Neutrophil (primary cell): ENCODE measurements at regions not wholly inside any gene's neighbourhood (a gene's known extent, or its start where the extent isn't known, plus 50 kb on each side); places are given as distances from the start of the nearest gene placed in this dataset.

Source experiments
- H3K27ac ChIP-seq: fragments of 200-600 bp; sonication (generic); 2 replicates; pipeline ENCODE4 v1.5.1; 2016; ENCODE audit warnings: mild to moderate bottlenecking, moderate library complexity
- H3K27me3 ChIP-seq: fragments of 200-600 bp; sonication (generic); 2 replicates; pipeline ENCODE4 v1.6.0; 2016; ENCODE audit warnings: mild to moderate bottlenecking
- H3K36me3 ChIP-seq: fragments of 200-600 bp; sonication (generic); 2 replicates; pipeline ENCODE4 v1.5.1; 2017
- H3K4me1 ChIP-seq, 2 experiments: fragments of 200-600 bp in 1 of 2; sonication (generic) in 1 of 2; 1 replicate in 1 of 2; 2 replicates in 1 of 2; pipeline versions ENCODE4 v1.5.1 to v1.6.1; 2013 to 2016; ENCODE audit warnings: low read depth in 1 of 2, low read length in 1 of 2, mild to moderate bottlenecking in 1 of 2, moderate library complexity in 1 of 2; ENCODE audit not compliant: control insufficient read depth in 1 of 2, insufficient read depth in 1 of 2
- H3K4me3 ChIP-seq, 2 experiments: fragments of 200-600 bp in 1 of 2; sonication (generic) in 1 of 2; 1 replicate in 1 of 2; 2 replicates in 1 of 2; pipeline ENCODE4 v1.5.1; 2013 to 2016; ENCODE audit warnings: low read depth in 1 of 2, low read length in 1 of 2, mild to moderate bottlenecking in 1 of 2, moderate library complexity in 1 of 2
- H3K9me3 ChIP-seq: fragments of 200-600 bp; sonication (generic); 2 replicates; pipeline ENCODE4 v1.5.1; 2016
- TF ChIP-seq, protein P1 (sequence below): fragments of 200-600 bp; sonication (generic); IDR thresholded peaks from 2 replicates; pipeline ENCODE4 v1.5.1; 2016; ENCODE audit warnings: antibody characterized with exemption

DNA sequence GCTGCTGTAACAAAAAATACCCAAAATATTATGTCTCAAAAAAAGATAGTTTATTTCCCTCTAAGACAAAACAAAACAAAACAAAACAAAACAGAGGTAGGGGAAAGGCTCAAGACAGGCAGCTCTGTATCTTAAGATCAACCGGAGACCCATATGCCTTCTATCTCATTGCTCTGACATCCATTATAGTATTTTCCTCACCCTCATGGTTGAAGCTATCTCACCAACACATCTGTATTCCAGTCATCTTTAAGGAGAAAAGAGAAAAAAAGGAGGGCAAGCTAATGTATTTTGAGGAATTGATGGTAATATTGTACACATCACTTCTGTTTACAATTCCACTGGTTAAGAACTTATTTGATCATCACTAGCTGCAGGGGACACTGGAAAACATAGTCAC lies 239.7 kb downstream of the ICOS start:
- TF ChIP-seq, protein P1, sequence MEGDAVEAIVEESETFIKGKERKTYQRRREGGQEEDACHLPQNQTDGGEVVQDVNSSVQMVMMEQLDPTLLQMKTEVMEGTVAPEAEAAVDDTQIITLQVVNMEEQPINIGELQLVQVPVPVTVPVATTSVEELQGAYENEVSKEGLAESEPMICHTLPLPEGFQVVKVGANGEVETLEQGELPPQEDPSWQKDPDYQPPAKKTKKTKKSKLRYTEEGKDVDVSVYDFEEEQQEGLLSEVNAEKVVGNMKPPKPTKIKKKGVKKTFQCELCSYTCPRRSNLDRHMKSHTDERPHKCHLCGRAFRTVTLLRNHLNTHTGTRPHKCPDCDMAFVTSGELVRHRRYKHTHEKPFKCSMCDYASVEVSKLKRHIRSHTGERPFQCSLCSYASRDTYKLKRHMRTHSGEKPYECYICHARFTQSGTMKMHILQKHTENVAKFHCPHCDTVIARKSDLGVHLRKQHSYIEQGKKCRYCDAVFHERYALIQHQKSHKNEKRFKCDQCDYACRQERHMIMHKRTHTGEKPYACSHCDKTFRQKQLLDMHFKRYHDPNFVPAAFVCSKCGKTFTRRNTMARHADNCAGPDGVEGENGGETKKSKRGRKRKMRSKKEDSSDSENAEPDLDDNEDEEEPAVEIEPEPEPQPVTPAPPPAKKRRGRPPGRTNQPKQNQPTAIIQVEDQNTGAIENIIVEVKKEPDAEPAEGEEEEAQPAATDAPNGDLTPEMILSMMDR: no peak
- Histone ChIP-seq H3K36me3 (no peaks in the 10 kb centered on the region), H3K27ac (no peak overlapping the region), H3K27me3 (peaks cover 37% of the 10 kb centered on the region), H3K4me1 (no peaks in the 10 kb centered on the region), H3K9me3 (no peaks in the 10 kb centered on the region), H3K4me3 (no peak overlapping the region)

DNA sequence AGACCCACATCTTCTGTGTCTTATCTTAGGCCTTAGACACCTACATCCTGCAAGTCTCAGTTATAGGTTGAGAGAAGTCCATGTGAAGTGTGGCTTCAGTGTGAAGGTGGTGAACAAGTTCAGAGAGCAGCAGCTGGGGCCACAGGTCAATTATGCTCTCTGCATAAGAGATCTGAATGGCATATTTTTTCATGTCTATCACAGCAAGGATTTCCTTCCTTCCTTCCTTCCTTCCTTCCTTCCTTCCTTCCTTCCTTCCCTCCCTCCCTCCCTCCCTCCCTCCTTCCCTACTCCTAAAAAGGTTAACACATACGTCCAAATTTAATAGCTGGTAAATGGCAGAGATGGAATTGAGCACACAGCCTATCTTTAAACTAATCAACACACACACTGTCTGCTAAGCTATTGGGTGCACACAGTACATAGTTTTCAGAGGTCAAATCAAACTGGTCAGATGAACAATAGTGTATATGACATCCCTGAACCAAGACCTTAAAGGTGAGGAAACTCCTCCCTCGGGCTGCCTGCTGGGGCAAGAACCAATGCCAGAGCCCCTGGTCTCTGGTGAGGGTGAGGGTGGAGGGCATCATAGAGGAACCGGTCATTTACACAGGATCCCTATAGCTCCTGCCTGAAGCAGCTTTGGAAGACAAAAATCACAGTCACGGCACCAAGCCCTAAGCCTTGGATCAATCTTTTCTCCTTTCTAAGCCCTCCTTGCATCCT lies 240.9 kb downstream of the ICOS start:
- H3K36me3 ChIP-seq: no peaks in the 10 kb centered on the region
- H3K4me3 ChIP-seq: no peak overlapping the region
- peaks cover 33% of the 10 kb centered on the region for H3K27me3 ChIP-seq
- TF ChIP-seq, protein P1: no peak
- no peaks in the 10 kb centered on the region for H3K9me3 ChIP-seq
- H3K4me1 ChIP-seq: no peaks in the 10 kb centered on the region
- no peak overlapping the region for H3K27ac ChIP-seq

DNA sequence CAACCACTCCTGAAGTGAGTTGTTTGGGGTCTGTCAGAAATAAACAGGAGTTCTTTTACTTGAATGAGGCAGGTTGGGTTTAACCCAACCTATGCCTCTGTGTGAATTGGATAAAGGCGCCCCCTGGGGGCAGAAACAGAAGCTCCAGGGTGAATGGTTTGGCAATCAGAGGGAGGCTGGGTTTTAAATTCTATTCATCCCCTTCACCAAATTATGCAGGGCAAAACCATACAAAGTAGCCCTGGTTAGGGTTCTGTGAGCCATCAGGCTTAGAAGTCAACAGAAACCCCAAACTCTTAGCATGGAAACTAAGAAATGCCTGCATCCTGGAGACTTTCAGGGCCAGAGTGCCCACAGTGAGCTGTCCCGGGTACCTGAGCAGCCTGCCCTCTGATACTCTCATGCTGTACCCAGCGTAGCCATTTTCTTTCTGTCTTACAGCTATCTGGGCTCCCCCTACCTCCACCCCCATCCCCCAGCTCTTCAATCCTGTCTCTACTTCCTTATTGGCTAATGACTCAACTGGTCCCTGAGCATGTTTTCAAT lies 241.5 kb downstream of the ICOS start:
- H3K9me3 ChIP-seq: no peaks in the 10 kb centered on the region
- H3K4me1 ChIP-seq: no peaks in the 10 kb centered on the region
- H3K36me3 ChIP-seq: no peaks in the 10 kb centered on the region
- TF ChIP-seq, protein P1: no peak
- H3K4me3 ChIP-seq: no peak overlapping the region
- H3K27ac ChIP-seq: no peak overlapping the region
- H3K27me3 ChIP-seq: peaks cover 26% of the 10 kb centered on the region

DNA sequence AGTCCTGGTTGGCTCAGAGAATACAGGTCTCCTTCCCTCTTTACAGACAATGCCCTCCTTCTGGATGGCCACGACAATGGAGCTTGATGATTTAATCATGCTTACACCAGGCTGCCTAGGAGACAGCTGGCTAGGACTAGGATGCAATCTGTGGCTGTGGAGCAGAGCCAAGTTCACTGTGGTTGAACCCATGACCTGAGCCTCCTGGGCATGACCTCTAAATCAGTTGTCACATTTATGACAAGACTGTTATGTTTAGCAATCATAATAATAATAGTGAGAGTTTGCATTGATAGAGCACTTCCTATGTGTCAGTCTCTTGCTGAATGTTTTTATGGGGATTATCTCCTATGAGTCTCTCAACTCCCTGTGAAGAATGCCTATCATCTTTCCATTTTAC lies 244.1 kb downstream of the ICOS start:
- H3K27ac ChIP-seq: no peak overlapping the region
- H3K27me3 ChIP-seq: peaks cover 24% of the 10 kb centered on the region
- no peaks in the 10 kb centered on the region for H3K36me3 ChIP-seq
- TF ChIP-seq, protein P1: no peak
- no peak overlapping the region for H3K4me3 ChIP-seq
- H3K9me3 ChIP-seq: no peaks in the 10 kb centered on the region
- no peaks in the 10 kb centered on the region for H3K4me1 ChIP-seq

DNA sequence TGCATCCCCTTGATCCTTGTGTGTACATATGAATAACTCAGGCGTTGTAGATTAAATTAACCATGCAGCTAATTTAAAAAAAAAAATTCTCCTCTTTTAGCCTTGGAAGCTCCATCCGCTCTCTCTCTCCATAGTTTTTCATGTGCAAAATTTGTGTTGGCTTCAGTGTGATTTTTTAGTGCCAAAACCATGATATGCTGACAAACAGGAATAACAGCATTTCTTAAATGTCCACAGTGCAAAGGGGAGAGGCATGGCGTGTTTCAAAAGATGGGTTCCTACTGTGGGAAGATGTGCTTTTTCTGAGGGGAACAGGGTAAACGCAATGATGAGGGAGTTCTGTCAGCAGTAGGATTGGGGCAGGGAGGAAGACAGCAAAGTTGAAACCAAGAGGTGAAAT lies 247.0 kb downstream of the ICOS start:
- no peaks in the 10 kb centered on the region for H3K9me3 ChIP-seq
- H3K4me1 ChIP-seq: no peaks in the 10 kb centered on the region
- no peak overlapping the region for H3K27ac ChIP-seq
- TF ChIP-seq, protein P1: no peak
- H3K27me3 ChIP-seq: peaks cover 24% of the 10 kb centered on the region
- H3K36me3 ChIP-seq: no peaks in the 10 kb centered on the region
- no peak overlapping the region for H3K4me3 ChIP-seq
